ENCODE measurements at regions not wholly inside any gene's neighbourhood (a gene's known extent, or its start where the extent isn't known, plus 50 kb on each side); places are given as distances from the start of the nearest gene placed in this dataset.

- TF ChIP-seq MAX (IDR thresholded peaks at IDR 0.05) (no peak), POLR2A (IDR thresholded peaks at IDR 0.05; ENCODE audit: low read length) (no peak), CHD2 (IDR thresholded peaks at IDR 0.05; ENCODE audit: low read length, partially characterized antibody) (no peak), GATA3 (IDR thresholded peaks at IDR 0.05; ENCODE audit: borderline replicate concordance) (no peak), JUN (IDR thresholded peaks at IDR 0.05) (no peak), RCOR1 (IDR thresholded peaks at IDR 0.05; ENCODE audit: low read depth, low read length) (no peak), PHF8 (IDR thresholded peaks at IDR 0.05; ENCODE audit: borderline replicate concordance, low read depth) (no peak), ELK1 (IDR thresholded peaks at IDR 0.05; ENCODE audit: low read depth, low read length) (no peak)
- TF ChIP-seq, protein P1, sequence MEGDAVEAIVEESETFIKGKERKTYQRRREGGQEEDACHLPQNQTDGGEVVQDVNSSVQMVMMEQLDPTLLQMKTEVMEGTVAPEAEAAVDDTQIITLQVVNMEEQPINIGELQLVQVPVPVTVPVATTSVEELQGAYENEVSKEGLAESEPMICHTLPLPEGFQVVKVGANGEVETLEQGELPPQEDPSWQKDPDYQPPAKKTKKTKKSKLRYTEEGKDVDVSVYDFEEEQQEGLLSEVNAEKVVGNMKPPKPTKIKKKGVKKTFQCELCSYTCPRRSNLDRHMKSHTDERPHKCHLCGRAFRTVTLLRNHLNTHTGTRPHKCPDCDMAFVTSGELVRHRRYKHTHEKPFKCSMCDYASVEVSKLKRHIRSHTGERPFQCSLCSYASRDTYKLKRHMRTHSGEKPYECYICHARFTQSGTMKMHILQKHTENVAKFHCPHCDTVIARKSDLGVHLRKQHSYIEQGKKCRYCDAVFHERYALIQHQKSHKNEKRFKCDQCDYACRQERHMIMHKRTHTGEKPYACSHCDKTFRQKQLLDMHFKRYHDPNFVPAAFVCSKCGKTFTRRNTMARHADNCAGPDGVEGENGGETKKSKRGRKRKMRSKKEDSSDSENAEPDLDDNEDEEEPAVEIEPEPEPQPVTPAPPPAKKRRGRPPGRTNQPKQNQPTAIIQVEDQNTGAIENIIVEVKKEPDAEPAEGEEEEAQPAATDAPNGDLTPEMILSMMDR (IDR thresholded peaks at IDR 0.05) = no peak
- TF ChIP-seq, protein P2, sequence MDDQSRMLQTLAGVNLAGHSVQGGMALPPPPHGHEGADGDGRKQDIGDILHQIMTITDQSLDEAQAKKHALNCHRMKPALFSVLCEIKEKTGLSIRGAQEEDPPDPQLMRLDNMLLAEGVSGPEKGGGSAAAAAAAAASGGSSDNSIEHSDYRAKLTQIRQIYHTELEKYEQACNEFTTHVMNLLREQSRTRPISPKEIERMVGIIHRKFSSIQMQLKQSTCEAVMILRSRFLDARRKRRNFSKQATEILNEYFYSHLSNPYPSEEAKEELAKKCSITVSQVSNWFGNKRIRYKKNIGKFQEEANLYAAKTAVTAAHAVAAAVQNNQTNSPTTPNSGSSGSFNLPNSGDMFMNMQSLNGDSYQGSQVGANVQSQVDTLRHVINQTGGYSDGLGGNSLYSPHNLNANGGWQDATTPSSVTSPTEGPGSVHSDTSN (IDR thresholded peaks at IDR 0.05) = no peak
- TF ChIP-seq, protein P3, sequence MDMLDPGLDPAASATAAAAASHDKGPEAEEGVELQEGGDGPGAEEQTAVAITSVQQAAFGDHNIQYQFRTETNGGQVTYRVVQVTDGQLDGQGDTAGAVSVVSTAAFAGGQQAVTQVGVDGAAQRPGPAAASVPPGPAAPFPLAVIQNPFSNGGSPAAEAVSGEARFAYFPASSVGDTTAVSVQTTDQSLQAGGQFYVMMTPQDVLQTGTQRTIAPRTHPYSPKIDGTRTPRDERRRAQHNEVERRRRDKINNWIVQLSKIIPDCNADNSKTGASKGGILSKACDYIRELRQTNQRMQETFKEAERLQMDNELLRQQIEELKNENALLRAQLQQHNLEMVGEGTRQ (IDR thresholded peaks at IDR 0.05) = no peak
- TF ChIP-seq, protein P4, sequence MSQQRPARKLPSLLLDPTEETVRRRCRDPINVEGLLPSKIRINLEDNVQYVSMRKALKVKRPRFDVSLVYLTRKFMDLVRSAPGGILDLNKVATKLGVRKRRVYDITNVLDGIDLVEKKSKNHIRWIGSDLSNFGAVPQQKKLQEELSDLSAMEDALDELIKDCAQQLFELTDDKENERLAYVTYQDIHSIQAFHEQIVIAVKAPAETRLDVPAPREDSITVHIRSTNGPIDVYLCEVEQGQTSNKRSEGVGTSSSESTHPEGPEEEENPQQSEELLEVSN (IDR thresholded peaks at IDR 0.05; ENCODE audit: borderline replicate concordance, low read depth) = no peak
Measured at GRCh38 chr3:157905885-157906284, 200.3 kb downstream of the SHOX2 start.
